Left cardiac atrium (tissue), 4 donors: ENCODE measurements at regions not wholly inside any gene's neighbourhood (a gene's known extent, or its start where the extent isn't known, plus 50 kb on each side); places are given as distances from the start of the nearest gene placed in this dataset.
A peak's percentile ranks its signal among the peaks of the same experiment; 100 is the strongest.

Source experiments
- ATAC-seq, 2 donors: fragments of 200-7000 bp; cut with Tn5 transposase; one replicate each; pipeline ENCODE4 v1.9.1; 2020; ENCODE audit warnings: mild to moderate bottlenecking in 2 of 2, moderate library complexity in 2 of 2
- DNase-seq: peaks from one replicate; pipeline ENCODE4 v3.0.0-alpha.2; 2020
- intact Hi-C, 2 donors: fragments of 100-400 bp; cut with DNase I; formaldehyde crosslinking; loops; one replicate each; pipeline versions ENCODE4 v1.14.1 to v1.15.1; 2022 to 2023
- donor health status: DM: no; HTN: yes; CAD: no.
- donor health status: DM: no; HTN: yes; CAD: no; lungs with severe emphysema.
- donor health status: DM: yes; HTN: yes; CAD: no.
- donor health status: Dilated cardiomyopathy.

GRCh38 chrX:65035446-65035770 lies 59.2 kb upstream of the ZC4H2 start:
- DNase-seq, result no peak
- intact Hi-C loops, result loop anchor here in 1 of 2 donors (10.0 kb wide), 1 partner anchor 61 kb away; the partner anchor contains the start of gene ZC4H2
- ATAC-seq, result peak; percentile 61 to 84

- peak; percentile 78 for DNase-seq
- peak; percentile 96 to 99 for ATAC-seq
- intact Hi-C loops, result loop anchor here in 1 of 2 donors (10.0 kb wide), 1 partner anchor 60 kb away; the partner anchor contains the start of gene ZC4H2
These were observed 58.6 kb upstream of the ZC4H2 start, which contains the start of gene ZC3H12B for GRCh38 chrX:65034668-65035445. ZC3H12B (plus strand) TSS chrX:65034826.

GRCh38 chrX:65034292-65034667 lies 58.0 kb upstream of the ZC4H2 start:
- no peak for ATAC-seq
- no peak for DNase-seq
- intact Hi-C loops, result loop anchor here in 1 of 2 donors (10.0 kb wide), 1 partner anchor 59 kb away; the partner anchor contains the start of gene ZC4H2
